ENCODE measurements at regions not wholly inside any gene's neighbourhood (a gene's known extent, or its start where the extent isn't known, plus 50 kb on each side); places are given as distances from the start of the nearest gene placed in this dataset.

DNA sequence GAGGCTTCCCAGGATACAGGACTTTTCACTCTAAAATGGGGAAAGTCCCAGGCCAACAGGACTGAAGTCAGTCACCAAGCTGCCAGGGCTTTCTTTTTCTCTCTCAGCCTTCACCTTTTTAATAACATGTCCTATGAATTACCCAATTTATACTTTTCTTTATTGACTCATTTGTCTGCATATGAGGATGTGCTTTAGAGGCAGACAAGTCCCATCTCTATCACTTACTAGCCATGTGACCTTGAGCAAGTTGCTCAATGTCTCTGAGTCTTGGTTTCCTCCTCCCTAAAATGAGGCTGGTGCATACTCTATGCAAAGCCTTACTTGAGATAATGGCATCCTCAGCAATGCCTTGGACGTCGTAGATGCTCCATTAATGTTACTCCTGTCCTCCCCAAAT lies 98.1 kb upstream of the TMPO start:
- TF ChIP-seq, protein P1, sequence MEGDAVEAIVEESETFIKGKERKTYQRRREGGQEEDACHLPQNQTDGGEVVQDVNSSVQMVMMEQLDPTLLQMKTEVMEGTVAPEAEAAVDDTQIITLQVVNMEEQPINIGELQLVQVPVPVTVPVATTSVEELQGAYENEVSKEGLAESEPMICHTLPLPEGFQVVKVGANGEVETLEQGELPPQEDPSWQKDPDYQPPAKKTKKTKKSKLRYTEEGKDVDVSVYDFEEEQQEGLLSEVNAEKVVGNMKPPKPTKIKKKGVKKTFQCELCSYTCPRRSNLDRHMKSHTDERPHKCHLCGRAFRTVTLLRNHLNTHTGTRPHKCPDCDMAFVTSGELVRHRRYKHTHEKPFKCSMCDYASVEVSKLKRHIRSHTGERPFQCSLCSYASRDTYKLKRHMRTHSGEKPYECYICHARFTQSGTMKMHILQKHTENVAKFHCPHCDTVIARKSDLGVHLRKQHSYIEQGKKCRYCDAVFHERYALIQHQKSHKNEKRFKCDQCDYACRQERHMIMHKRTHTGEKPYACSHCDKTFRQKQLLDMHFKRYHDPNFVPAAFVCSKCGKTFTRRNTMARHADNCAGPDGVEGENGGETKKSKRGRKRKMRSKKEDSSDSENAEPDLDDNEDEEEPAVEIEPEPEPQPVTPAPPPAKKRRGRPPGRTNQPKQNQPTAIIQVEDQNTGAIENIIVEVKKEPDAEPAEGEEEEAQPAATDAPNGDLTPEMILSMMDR (IDR thresholded peaks at IDR 0.05; ENCODE audit: extremely low read depth, insufficient read depth, missing control alignments) = no peak

DNA sequence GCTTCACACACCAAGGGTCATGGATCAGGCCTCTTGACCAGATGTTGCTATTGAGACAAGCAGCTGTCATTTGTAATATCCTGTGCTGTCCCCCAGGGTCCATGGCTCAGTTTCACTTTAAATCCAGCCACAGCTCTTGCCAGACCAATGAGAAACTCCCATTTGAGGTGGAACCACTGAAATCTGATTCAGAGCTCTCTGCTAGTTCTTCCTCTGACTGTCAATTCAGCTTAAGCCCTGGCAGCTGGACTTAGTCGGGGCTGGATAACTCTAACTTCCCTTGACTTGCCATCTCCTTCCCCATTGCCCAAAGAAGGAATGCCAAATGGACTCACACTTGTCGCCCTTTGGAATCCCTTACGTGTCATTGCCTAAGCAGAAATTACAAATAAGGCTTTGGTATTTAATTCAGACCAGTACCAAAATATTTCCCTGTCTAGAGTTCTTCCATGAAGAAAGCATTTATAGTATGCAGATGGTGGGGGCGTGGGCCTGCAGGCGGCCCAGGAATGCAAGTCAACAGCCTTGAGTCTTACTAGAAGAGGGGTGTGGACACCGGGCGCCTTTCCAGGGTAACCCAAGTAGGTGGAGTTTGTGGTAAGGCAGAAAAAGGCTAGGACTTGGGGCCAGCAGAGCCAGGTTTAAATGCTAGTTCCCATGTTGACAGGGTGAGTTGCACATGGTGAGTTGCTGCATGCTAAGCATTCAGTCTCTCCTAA lies 96.9 kb upstream of the TMPO start:
- peak; percentile 21 for DNase-seq (ENCODE audit: low spot score)
- TF ChIP-seq, protein P1 (IDR thresholded peaks at IDR 0.05; ENCODE audit: extremely low read depth, insufficient read depth, missing control alignments) = no peak
- in situ Hi-C loops (cut with MboI; ENCODE audit: low pct_unique_long_range_greater_than_20kb, low sequenced_read_pairs, unreplicated experiment) = no loop called here

More for the DNA sequence above, 98.1 kb upstream of the TMPO start:
- in situ Hi-C loops (cut with MboI; ENCODE audit: low pct_unique_long_range_greater_than_20kb, low sequenced_read_pairs, unreplicated experiment) = no loop called here
- no peak for DNase-seq (ENCODE audit: low spot score)

DNA sequence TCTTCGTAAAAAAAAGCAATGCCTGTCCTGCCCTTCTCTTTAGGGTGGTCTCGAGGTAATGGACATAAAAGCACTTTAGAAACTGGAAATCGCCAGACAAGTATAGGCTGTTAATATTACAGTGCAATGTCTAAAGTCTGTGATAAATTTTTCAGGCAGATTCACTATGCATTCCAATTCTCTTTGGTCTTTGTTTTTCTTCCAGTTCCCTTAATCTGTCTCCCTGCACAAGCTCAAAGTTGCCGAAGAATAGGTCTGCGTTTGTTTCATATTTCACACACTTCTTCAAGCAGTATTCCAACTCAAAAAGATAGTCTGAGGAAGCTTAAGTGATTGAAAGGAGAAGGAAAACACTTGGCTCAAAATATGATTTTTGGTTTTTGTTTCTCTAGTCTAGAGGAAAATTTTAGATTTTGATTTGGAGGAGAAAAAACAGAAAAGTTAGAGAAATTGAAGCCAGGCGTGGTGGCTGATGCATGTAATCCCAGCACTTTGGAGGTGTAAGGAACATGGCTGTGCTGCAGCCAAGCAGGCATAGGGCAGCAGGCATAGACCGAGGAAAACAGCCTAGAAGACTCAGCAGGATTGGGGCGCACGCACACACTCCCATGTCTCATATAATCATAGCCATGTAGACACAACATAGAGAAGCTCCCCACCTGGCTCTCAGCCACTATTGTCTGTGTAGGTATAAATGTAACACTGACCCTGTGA lies 96.2 kb upstream of the TMPO start:
- no peak for DNase-seq (ENCODE audit: low spot score)
- in situ Hi-C loops (cut with MboI; ENCODE audit: low pct_unique_long_range_greater_than_20kb, low sequenced_read_pairs, unreplicated experiment) = no loop called here
- TF ChIP-seq, protein P1 (IDR thresholded peaks at IDR 0.05; ENCODE audit: extremely low read depth, insufficient read depth, missing control alignments) = no peak

DNA sequence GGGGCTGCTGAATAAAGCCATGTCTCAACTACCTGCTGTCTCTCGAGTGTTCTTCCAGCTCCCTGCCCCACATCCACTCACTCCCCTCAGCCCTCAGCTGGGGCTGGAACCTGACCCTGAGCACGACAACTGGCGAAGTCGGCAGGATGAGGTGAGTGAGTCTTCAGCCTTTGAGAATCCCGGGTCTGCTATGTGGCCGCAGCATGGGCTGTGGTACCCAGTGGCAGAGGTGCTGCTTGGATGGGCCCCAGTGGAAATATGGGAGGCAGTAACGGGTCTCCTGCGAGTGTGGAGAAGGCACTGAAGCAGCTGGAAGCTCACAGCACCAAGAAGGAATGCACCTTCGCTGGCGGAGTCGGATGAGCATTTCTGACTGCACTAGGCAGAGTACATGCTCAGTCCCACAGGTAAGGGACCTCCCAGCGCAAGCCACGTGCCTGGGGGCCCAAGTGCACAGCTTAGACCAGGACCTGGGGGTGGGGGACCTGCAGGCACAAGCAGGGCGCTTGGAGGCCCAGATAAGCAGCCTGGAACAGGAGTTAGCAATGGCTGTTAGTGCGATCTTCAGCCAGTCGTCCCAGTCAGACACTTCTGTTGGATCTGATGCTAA lies 95.5 kb upstream of the TMPO start:
- no peak for DNase-seq (ENCODE audit: low spot score)
- in situ Hi-C loops (cut with MboI; ENCODE audit: low pct_unique_long_range_greater_than_20kb, low sequenced_read_pairs, unreplicated experiment) = no loop called here
- TF ChIP-seq, protein P1 (IDR thresholded peaks at IDR 0.05; ENCODE audit: extremely low read depth, insufficient read depth, missing control alignments) = no peak

DNA sequence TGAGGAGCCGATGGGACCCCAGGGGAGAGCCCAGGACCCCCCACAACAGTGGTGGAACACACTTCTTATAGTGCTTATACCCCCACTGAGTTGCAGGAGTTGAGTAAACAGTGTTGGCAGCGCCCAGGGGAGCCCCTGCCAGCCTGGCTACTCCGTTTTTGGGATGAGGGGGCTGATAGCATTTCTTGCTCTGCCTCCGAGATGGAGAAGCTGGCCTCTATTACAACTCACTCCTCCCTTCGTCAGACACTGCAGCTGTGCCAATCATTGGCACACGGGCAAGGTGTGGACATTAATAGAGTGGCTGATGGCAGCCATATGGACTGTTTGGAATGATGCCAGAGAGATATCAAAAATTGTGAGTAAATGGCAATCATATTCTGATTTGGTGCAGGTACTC lies 94.9 kb upstream of the TMPO start:
- no peak for DNase-seq (ENCODE audit: low spot score)
- TF ChIP-seq, protein P1 (IDR thresholded peaks at IDR 0.05; ENCODE audit: extremely low read depth, insufficient read depth, missing control alignments) = no peak
- in situ Hi-C loops (cut with MboI; ENCODE audit: low pct_unique_long_range_greater_than_20kb, low sequenced_read_pairs, unreplicated experiment) = no loop called here

DNA sequence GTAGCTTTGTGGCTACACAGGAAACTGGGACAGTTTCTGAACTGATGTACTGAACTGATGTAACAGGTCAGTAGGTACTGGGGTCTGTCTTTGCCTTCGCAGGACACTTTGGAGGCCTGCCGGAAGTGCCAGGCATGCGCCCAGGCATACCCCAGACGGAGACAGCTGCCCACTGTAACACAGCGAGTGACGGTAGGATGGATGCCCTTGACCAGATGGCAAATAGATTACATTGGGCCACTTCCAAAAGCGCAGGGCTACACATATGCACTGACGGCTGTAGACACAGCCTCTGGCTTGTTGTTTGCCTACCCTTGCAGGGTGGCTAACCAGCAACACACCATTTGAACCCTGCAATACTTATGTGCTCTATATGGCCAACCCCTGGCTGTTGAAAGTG lies 94.1 kb upstream of the TMPO start:
- in situ Hi-C loops (cut with MboI; ENCODE audit: low pct_unique_long_range_greater_than_20kb, low sequenced_read_pairs, unreplicated experiment) = no loop called here
- TF ChIP-seq, protein P1 (IDR thresholded peaks at IDR 0.05; ENCODE audit: extremely low read depth, insufficient read depth, missing control alignments) = no peak
- DNase-seq (ENCODE audit: low spot score) = no peak

Measured in GM13977 (cell line).